GM10266 (cell line): ENCODE measurements at regions not wholly inside any gene's neighbourhood (a gene's known extent, or its start where the extent isn't known, plus 50 kb on each side); places are given as distances from the start of the nearest gene placed in this dataset.

Experiments
- DNase-seq: peaks from one replicate; pipeline ENCODE4 v3.0.0; 2012; ENCODE audit errors: extremely low spot score
- CTCF ChIP-seq: IDR thresholded peaks from 2 replicates; pipeline ENCODE4 v1.5.1; 2012; ENCODE audit warnings: mild to moderate bottlenecking, low read depth; ENCODE audit not compliant: control insufficient read depth, insufficient read depth; ENCODE audit errors: missing control alignments

GRCh38 chr9:79329861-79330260 is 241.9 kb upstream of the TLE4 start:
- DNase-seq: no peak
- TF ChIP-seq CTCF: no peak

DNA sequence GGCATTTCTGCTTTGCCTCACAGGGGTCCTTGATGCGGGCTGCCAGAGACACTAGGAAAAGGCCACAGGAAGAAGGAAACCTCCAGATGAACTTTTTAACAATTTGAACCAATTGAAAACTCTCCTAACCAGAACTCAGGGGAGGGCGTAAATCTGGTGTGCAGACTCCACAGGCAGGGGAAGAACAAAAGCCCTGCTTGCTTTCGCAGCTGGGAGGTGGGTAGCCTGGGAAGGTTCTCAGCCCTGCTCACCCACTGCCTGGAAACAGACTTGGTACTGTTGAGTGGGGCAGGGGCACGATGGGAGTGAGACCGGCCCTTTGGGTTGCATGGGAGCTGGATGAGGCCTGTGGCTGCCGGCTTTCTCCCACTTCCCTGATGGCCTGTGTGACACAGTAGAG is 237.8 kb upstream of the TLE4 start:
- no peak for TF ChIP-seq CTCF
- DNase-seq: no peak

GRCh38 chr9:79334711-79335110 is 237.1 kb upstream of the TLE4 start:
- DNase-seq: no peak
- TF ChIP-seq CTCF: no peak

GRCh38 chr9:79335987-79336386 is 235.8 kb upstream of the TLE4 start:
- TF ChIP-seq CTCF: no peak
- DNase-seq: no peak

DNA sequence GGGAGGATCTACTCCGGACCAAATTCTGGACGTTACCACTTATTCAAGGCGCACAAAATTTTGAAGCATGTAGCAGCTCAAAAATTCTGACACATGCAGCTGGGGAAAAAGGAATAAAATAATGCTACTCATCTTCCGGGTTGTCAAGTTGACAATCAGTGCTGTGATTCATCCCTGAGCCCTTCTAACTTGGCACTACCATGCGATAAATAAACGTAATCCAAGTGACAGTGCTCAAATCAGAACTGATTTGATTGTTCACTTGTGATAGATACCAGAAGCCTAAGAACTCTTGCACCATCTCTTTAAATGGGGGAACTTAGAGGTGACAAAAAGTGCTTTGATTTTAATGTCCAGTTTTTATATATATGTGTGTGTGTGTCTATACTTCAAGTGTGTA is 230.2 kb upstream of the TLE4 start:
- no peak for TF ChIP-seq CTCF
- no peak for DNase-seq

DNA sequence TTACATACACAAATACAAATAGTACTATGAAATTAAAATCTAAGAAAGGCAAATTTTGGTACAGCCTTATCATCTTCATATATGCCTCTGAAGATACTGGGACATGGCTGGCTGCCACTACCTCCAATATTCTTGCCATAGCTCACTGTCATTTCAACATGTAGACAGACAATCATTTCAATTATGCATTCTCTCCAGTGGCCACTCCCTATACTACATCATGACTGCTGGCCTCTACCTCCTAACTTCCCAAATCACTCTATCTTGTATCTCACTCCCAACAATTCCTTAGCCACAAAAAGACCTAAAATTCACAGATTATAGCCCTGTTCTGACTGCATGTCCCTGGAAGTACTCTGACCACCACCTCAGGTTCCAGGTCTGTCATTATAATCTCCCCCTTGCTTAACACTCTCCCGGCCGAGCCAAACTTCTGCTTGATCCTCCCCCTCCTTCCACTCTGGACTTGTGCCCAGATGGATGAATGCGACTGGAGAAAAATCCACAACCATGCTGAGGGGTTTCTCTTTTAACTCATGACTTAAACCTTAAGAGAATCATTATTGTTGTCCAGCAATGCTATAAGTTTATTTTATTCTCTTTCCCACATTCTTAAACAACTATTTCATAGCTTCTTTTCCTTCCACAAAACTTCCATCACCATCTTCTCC is 225.3 kb upstream of the TLE4 start:
- no peak for TF ChIP-seq CTCF
- no peak for DNase-seq

GRCh38 chr9:79352322-79352721 is 219.4 kb upstream of the TLE4 start:
- no peak for DNase-seq
- no peak for TF ChIP-seq CTCF
